NOMO-1 treated with dmso at 0.1 percent for 144 hours (cell line): ENCODE measurements at regions not wholly inside any gene's neighbourhood (a gene's known extent, or its start where the extent isn't known, plus 50 kb on each side); places are given as distances from the start of the nearest gene placed in this dataset.
"Not testable (repeated sequence)": the region's sequence is repeated elsewhere in the genome, so short reads cannot be mapped to it uniquely, and the experiment has no call there.

Experiments used
- DNase-seq: peaks from one replicate; lab custom pipeline; 2025; ENCODE audit not compliant: unreplicated experiment; lab: John Stamatoyannopoulos, UW

- no peak for DNase-seq
These were observed 243.1 kb downstream of the ARL4A start for GRCh38 chr7:12930534-12930933.

GRCh38 chr7:12931465-12931864, 244.0 kb downstream of the ARL4A start:
- not testable (repeated sequence) for DNase-seq

GRCh38 chr7:12939694-12940093, 252.3 kb downstream of the ARL4A start:
- no peak for DNase-seq

GRCh38 chr7:12941512-12941911, 254.1 kb downstream of the ARL4A start:
- DNase-seq, result no peak

GRCh38 chr7:12942609-12943008, 255.2 kb downstream of the ARL4A start:
- DNase-seq, result no peak

GRCh38 chr7:12943781-12944180, 256.3 kb downstream of the ARL4A start:
- no peak for DNase-seq

- no peak for DNase-seq
These were observed 258.5 kb downstream of the ARL4A start for GRCh38 chr7:12945901-12946300.

GRCh38 chr7:12947465-12947864, 260.0 kb downstream of the ARL4A start:
- no peak for DNase-seq

GRCh38 chr7:12949060-12949931, 261.9 kb downstream of the ARL4A start:
- DNase-seq, result no peak

- DNase-seq, result no peak
These were observed 264.0 kb downstream of the ARL4A start for GRCh38 chr7:12951397-12951801.

- DNase-seq, result no peak
These were observed 267.1 kb downstream of the ARL4A start for GRCh38 chr7:12954380-12955033.

- DNase-seq, result no peak
These were observed 270.1 kb downstream of the ARL4A start for GRCh38 chr7:12957487-12957886.

- DNase-seq, result no peak
These were observed 274.6 kb downstream of the ARL4A start for GRCh38 chr7:12961910-12962480.

GRCh38 chr7:12963435-12963834, 276.0 kb downstream of the ARL4A start:
- no peak for DNase-seq

- DNase-seq, result no peak
These were observed 277.4 kb downstream of the ARL4A start for GRCh38 chr7:12964836-12965235.

GRCh38 chr7:12965767-12966166, 278.3 kb downstream of the ARL4A start:
- no peak for DNase-seq

- no peak for DNase-seq
These were observed 279.9 kb downstream of the ARL4A start for GRCh38 chr7:12967322-12967721.

GRCh38 chr7:12968836-12969422, 281.5 kb downstream of the ARL4A start:
- no peak for DNase-seq

GRCh38 chr7:12970626-12971025, 283.2 kb downstream of the ARL4A start:
- no peak for DNase-seq

GRCh38 chr7:12974451-12975166, 287.2 kb downstream of the ARL4A start:
- DNase-seq, result no peak

GRCh38 chr7:12975412-12975811, 288.0 kb downstream of the ARL4A start:
- DNase-seq, result no peak
